ENCODE measurements at regions not wholly inside any gene's neighbourhood (a gene's known extent, or its start where the extent isn't known, plus 50 kb on each side); places are given as distances from the start of the nearest gene placed in this dataset.

DNA sequence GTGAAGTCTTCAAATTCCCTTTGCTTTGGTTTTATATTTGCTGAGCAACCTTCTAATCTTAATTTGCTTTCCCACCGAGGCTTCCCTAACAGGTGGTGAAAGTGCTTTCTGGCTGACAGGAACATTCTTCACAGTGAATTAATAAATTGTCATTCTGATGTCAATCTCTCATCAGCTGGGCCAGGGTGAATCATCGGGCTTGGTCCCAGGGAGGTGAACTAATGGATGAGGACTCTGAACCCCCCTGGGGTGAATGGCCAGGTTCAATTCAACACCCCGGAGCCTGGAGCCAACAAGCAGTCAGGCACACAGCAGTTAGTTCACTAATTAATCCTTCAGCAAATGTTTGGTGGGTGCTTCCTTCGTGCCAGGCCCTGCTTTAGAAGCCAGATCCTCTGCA is 155.4 kb upstream of the PDGFD start:
- Histone ChIP-seq H2BK120ac (ENCODE audit: low read depth, low read length) (no peak overlapping the region), H3K4me1 (ENCODE audit: control insufficient read depth, insufficient read depth, low read length) (no peaks in the 10 kb centered on the region), H3K9ac (ENCODE audit: low read depth, low read length) (no peak overlapping the region), H2AK5ac (ENCODE audit: low read depth, low read length) (no peak overlapping the region), H4K5ac (ENCODE audit: low read depth, low read length) (no peak overlapping the region), H2BK20ac (ENCODE audit: low read depth, low read length) (no peak overlapping the region), H3K4me2 (ENCODE audit: low read depth, low read length) (no peak overlapping the region), H3K4ac (ENCODE audit: low read depth, low read length) (no peak overlapping the region), H3K27me3 (ENCODE audit: control insufficient read depth, insufficient read depth, low read length) (no peaks in the 10 kb centered on the region; the same call in 1 of the 2 replicates), H4K91ac (ENCODE audit: insufficient read depth, low read depth, low read length) (no peak overlapping the region), H3K56ac (ENCODE audit: extremely low read depth, insufficient read depth, low read length) (no peak overlapping the region), H4K20me1 (ENCODE audit: insufficient read depth, low read length) (no peaks in the 10 kb centered on the region), H3K79me1 (ENCODE audit: low read depth in 1 of 2, low read length in 2 of 2) (no peaks in the 10 kb centered on the region), H3K4me3 (ENCODE audit: insufficient read depth, low read depth, low read length) (no peak overlapping the region), H2BK15ac (ENCODE audit: low read depth, low read length) (no peak overlapping the region), H3K27ac (ENCODE audit: insufficient read depth, low read length) (no peak overlapping the region), H2AK9ac (replicated peaks; ENCODE audit: low read depth, low read length, poor library complexity) (no peak overlapping the region), H3K14ac (replicated peaks; ENCODE audit: low read depth, low read length) (no peak overlapping the region), H3K18ac (ENCODE audit: low read depth, low read length) (no peak overlapping the region), H3K36me3 (ENCODE audit: control insufficient read depth, insufficient read depth, low read length) (no peaks in the 10 kb centered on the region), H3K9me1 (ENCODE audit: insufficient read depth, low read length) (no peaks in the 10 kb centered on the region), H2BK5ac (ENCODE audit: low read depth, low read length, poor library complexity, severe bottlenecking) (no peak overlapping the region), H2AFZ (replicated peaks; ENCODE audit: low read length, poor library complexity) (no peak overlapping the region), H3K23ac (ENCODE audit: low read depth, low read length) (no peak overlapping the region), H4K8ac (ENCODE audit: low read depth in 2 of 2, low read length in 2 of 2) (no peak overlapping the region), H3K9me3 (ENCODE audit: control insufficient read depth, insufficient read depth, low read length) (peaks cover 3% of the 10 kb centered on the region; the same call in 1 of the 2 replicates)
- dilution Hi-C loops (cut with HindIII; ENCODE audit: low sequenced_read_pairs, unreplicated experiment) (no loop called here), in situ Hi-C loops (cut with MboI; ENCODE audit: low sequenced_read_pairs) (no loop called here), intact Hi-C loops (cut with micrococcal nuclease) (no loop called here)
- DNase-seq = no peak
- no peak for ATAC-seq (ENCODE audit: low read depth)
- CTCF ChIA-PET = no interaction called here
- no CpG with 5 or more reads among the region's 4 CpGs for WGBS, 2 experiments (ENCODE audit: extremely low coverage in 2 of 2, insufficient read length in 1 of 2)
- no peak for TF ChIP-seq RAD21 (IDR thresholded peaks at IDR 0.05; ENCODE audit: low read length)
- TF ChIP-seq, protein P1, sequence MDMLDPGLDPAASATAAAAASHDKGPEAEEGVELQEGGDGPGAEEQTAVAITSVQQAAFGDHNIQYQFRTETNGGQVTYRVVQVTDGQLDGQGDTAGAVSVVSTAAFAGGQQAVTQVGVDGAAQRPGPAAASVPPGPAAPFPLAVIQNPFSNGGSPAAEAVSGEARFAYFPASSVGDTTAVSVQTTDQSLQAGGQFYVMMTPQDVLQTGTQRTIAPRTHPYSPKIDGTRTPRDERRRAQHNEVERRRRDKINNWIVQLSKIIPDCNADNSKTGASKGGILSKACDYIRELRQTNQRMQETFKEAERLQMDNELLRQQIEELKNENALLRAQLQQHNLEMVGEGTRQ (IDR thresholded peaks at IDR 0.05; ENCODE audit: low read depth, low read length) = no peak
- TF ChIP-seq CHD1 (IDR thresholded peaks at IDR 0.05; ENCODE audit: low read depth, low read length) = no peak
- TF ChIP-seq ELK1 (IDR thresholded peaks at IDR 0.05; ENCODE audit: borderline replicate concordance, low read depth, low read length) = no peak
- TF ChIP-seq POLR2A (IDR thresholded peaks at IDR 0.05; ENCODE audit: low read depth, low read length) = no peak
- no peak for TF ChIP-seq CEBPB (IDR thresholded peaks at IDR 0.05; ENCODE audit: low read depth, low read length)
- no peak for TF ChIP-seq MAZ (IDR thresholded peaks at IDR 0.05; ENCODE audit: borderline replicate concordance, low read depth, low read length)
- no peak for TF ChIP-seq NFE2L2 (IDR thresholded peaks at IDR 0.05; ENCODE audit: low read depth, low read length)
- TF ChIP-seq RFX5 (IDR thresholded peaks at IDR 0.05; ENCODE audit: low read depth, low read length) = no peak
- TF ChIP-seq FOS (IDR thresholded peaks at IDR 0.05; ENCODE audit: low read depth, low read length) = no peak
- no peak for TF ChIP-seq RCOR1 (IDR thresholded peaks at IDR 0.05; ENCODE audit: insufficient replicate concordance, low read length)
- TF ChIP-seq CTCF (conservative IDR thresholded peaks at IDR 0.05; ENCODE audit: low read depth, low read length) = no peak
- TF ChIP-seq MXI1 (IDR thresholded peaks at IDR 0.05; ENCODE audit: borderline replicate concordance, low read depth, low read length) = no peak
- TF ChIP-seq BHLHE40 (IDR thresholded peaks at IDR 0.05; ENCODE audit: low read depth, low read length) = no peak
- TF ChIP-seq SMC3 (IDR thresholded peaks at IDR 0.05; ENCODE audit: low read depth, low read length) = no peak
- TF ChIP-seq MAFK (IDR thresholded peaks at IDR 0.05; ENCODE audit: low read depth, low read length) = no peak
- POLR2A ChIA-PET (ENCODE audit: unreplicated experiment) = no interaction called here
- BruUV-seq (replicated peaks) = no TSS peak

Measured in IMR-90 (cell line).